Fibroblast of peridontal ligament (primary cell): ENCODE measurements at regions not wholly inside any gene's neighbourhood (a gene's known extent, or its start where the extent isn't known, plus 50 kb on each side); places are given as distances from the start of the nearest gene placed in this dataset.
"Not testable (repeated sequence)": the region's sequence is repeated elsewhere in the genome, so short reads cannot be mapped to it uniquely, and the experiment has no call there.

Source experiments
- DNase-seq: peaks from one replicate; pipeline ENCODE4 v3.0.0-alpha.2; 2010; ENCODE audit errors: extremely low read depth

DNA sequence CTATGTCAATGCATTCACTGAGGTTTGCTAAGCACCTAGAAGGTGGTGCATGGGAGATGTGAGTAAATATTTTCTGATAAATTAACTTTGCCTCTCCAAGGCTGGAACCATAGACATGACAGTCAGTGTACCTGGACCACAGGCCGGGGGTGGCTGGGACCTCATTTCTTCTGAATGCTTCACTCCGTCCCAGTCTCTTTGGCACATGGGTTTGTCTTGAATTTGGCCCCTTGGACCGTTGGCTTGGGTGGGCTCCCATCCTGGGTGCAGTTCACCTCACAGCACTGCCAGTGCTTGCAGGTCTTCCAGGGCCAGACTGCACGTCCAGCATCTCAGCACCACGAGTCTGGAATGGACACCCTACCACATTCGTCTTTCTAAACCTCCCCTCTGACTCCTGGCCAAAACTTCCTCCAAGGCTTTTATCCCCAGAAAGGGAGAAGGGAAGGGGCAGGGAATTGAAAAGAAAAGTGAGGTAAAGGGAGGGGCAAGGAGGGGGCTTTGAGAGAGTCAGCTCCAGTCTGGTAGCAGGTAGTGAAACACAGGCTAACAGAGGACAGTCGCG lies 267.8 kb downstream of the MED10 start:
- no peak for DNase-seq

DNA sequence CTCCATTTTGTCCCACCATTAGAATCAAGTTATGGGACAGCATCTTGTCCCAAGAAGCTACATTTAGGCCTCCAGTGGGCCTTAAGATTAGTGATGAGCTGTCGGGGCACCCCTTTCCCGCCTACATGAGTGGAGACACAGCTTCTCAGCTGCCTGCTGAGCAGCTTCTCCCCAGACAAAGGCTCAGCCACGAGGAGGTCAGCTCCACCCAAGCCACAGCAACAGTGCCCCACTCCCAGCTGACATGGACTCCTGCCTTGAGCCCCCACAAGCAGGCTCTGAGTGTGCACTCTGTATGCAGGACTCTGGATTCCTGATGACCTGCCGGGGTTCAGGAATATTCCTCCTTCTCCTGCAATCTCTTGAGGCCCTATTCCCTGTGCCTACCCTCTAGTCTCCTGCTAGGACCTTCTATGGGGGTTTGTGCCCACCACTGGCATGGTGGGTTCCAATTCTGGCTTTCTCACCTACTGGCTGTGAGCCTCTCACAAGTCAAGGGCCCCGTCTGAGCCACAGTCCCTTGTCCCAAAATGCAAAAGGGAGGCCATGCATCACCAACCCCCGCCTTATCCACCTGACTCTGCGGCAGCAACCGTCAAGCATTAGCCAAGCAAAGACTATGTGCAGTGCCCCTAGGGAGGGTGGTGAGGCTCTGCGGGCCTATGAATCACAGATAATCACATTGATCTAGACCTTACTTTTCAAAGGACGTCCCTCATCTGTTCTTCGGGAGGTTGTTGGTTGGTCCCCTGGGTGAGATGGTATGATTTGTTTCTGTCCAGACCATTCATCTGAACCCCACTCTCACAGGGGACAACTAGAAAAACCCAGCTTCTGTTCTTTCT lies 269.1 kb downstream of the MED10 start:
- no peak for DNase-seq

DNA sequence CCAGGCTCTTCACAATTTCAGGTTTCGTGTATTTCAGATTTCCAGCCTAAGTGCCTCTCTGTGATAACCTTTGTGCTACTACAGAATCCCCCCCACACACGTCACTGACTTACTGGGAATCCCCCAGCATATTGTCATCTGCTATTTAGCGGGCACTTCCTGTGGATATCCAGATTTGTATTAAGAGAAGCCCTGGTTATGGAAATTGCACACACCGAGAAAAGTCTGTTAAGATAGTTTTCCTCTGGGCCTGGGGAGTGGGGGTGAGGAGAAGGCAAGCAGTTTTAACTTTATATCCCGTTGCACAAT lies 269.9 kb downstream of the MED10 start:
- DNase-seq: no peak

DNA sequence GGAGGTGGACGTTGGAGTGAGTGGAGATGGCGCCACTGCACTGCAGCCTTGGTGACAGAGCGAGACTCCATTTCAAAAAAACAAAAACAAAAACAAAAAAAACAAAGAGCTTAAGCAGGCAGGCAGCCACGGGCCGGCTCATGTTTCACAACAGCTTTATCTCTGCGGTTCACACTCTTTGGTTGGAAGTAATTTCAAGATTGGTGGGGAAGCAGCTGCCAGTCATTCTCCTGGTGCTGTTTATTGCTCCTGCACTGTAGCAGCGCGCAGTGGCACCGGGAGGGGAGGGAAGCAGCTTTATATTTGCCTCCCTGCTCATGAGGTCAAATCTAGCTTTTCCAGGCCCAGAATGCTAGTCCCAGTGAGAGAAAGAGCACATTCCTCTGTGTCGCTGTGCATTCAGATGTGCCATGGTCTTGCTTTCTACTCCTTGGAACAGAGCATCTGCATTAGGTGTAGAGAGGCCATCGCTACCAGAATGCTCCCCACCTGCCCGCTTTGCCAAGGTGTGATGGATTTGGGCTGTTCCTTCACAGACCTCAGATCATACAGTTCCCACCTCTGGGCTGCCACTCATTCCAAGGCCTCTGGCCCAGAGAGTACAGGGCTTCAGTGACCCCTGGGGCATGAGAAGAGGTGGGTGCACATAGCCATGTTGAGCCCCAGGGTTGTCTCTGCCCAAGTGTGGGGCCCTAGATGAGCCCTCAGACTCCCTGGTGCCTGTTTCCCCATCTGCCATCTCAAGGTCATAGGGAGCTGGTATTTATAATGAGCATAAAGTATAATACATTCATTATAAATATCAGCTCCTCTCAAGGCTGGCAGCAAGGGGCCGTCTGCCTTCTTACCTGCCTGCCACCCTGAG lies 270.4 kb downstream of the MED10 start:
- no peak for DNase-seq

DNA sequence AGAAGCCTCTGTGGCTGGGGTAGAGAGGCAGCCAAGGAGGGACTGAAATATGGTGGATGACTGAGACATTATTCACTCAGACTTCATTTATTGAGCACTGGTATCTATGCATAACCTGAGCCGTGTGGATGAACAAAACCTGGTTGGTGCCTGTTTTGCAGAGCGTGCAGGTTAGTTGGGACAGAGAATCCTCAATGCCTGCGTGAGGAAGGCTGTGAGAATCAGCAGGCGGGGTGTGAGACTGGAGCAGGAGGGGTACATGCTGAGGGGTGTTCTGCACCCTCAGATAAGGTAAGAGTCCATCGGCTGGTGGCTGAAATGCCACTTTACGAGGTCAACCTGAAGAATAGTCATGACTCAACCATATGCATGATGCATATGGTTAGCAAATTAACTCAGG lies 271.6 kb downstream of the MED10 start:
- DNase-seq: no peak

DNA sequence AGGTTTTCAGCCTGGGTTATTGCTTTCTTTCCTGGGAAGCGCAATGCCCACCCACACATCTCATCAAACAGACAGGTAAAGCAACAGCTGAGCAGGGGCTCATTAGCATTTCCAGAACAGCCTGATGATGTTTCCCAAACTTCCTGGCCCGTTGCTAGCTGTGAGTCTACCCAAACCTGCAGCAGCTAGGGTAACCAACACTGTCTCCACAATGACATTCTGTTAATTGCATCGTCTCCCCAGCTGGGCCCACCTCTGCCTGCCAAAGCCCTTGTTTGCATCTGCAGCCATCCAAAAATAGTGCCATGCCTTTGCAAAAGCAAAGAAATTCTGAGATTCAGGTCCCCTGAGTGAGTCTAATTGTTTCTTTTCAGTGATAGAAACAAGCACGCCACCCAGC lies 273.0 kb downstream of the MED10 start:
- DNase-seq: no peak

DNA sequence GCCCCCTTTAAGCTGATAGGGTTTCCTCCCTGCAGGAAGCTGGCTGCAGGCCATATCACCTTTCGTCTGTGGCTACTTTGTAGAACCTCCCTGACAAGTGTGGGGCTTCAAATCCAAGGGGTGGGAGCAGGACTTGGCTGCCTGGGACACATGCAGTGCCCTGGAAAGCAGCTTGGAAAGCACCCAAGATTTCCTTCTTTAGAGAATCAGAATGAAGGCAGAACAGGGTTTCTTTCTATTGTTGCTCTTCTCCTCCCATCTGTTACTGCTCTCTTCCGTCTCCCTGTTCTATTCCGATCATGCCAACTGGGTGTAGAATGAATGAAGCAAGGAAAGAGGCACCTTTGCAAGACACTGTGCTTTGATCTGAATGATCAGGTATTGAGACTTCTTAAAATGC lies 282.2 kb downstream of the MED10 start:
- DNase-seq: no peak

DNA sequence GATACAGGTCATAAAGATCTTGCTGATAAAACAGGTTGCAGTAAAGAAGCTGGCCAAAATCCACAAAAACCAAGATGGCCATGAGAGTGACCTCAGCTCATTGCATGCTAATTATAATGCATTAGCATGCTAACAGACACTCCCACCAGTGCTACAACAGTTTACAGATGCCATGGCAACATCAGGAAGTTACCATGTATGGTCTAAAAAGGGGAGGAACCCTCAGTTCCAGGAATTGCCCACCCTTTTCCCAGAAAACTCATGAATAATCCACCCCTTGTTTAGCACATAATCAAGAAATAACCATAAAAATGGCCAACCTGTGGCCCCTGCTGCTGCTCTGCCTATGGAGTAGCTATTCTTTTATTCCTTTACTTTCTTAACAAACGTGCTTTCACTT lies 284.2 kb downstream of the MED10 start:
- not testable (repeated sequence) for DNase-seq

DNA sequence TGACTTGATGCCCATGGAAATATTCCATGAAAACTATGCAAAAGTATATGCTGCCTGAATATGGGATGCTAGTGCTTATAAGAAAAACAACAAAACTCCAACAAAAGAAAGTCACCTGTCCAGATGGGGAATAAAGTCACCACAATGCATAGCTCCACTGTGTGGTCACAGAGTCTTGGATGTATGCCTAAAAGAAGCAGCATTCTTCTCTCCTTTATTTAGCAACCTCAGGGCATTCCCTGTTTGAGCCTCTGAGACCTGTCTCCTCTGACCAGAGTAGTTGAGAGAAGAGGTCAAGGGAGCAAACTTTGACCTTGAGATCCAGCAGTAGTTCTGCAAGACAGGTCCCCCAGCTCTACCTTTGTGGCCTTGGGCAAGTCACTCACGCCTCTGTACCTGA lies 287.5 kb downstream of the MED10 start:
- DNase-seq: no peak

DNA sequence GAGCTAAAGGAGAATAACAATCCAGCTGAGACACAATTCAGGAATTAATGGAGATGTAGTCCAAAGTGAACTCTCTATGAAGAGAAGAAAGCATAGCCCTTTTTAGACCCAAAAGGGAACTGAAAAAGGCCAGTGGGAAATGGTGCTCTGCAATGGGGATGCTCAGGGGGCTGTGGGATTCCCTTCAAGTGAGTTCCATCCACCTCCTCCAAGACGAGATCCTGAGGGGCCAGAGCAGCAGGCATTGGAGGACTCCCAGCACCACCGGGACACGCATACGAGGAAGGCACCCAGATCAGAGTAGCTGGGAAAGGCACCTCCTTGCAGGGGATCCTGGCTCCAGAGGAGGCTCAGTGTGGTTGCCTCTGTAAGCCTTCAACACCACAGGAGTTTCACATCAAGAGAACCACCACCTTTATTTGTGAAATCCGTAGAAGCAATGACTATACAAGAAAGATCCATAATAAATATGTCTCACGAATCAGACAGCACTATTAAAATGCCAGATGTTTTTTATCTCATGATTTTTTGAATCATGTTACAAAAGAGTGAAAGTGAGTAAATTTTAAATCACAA lies 288.2 kb downstream of the MED10 start:
- no peak for DNase-seq

DNA sequence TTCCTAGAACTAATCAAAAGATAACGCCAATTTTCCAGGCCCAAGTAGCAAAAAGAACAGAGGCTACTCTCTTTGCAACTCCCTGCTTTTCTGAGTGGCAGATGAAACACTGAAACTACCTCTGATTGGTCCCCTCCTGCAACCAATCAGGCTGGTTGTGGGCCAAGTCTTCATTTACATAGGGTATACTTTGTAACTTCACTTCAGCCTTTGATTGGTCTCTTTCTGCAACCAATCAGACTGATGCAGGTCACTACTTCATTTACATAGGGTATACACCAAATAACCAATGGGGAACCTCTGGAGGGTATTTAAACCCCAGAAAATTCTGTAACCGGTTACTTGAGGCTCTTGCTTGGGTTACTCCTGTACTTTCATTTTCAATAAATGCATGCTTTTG lies 289.6 kb downstream of the MED10 start:
- DNase-seq: no peak

DNA sequence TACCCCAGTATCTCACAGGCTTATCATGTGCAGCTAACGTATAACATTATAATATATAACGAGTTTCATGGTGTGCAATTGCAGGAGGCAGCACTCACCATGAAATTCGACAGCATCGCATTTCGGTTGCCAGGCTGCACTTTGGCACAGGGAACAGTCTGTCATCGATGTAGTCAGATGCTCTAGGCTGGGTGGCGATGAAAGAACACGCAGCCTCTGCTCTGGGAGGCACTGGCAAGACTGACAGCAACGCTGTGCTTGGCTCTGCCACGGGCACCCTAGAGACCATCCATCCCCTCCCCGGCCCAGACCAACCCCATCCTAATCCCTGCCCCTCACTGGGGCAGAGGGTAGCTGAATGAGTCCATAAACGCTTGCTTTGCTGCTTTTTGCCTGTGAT lies 290.8 kb downstream of the MED10 start:
- no peak for DNase-seq

DNA sequence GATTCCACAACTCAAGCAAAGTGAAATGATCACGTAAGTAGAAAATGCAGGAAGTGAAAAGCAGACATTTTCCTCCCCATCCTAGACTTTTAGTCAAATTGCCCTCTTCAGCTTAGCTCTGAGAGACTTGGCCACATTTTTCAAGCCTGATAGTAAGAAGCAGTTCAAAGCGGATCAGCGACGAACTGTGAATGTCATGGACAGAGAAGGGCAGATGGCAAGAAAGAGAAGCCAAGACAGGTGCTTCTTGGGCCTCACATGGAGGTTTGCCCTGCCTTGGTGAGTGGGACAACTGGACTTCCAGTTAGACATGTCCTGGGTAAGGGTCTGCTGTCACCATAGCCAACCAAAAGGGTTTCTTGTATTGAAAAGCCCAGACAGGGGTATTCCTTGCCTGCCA lies 291.5 kb downstream of the MED10 start:
- no peak for DNase-seq

DNA sequence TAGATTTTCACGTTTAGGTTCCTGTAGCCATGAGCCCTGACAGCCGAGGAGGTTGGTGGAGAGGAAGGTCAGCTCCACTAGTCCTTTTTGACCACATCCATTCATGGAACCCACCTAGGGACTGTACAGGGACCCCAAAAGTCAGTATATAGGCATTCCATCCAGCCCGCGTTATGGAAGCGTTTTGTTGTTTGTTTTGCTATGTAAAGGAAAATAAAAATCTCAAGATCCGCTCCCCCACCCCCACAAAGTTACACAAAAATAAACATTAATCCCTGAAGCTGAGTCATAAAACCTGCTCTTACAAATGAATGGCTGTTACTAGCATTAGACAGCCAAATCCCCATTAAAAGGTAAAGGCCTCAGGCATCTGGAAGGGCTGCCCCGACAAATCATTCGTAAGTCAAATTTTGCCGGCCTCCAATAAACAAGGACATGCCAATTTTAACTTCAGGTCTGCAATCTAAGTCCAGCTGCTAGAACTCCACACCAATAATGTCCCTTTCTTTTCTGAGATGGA lies 292.9 kb downstream of the MED10 start:
- no peak for DNase-seq

DNA sequence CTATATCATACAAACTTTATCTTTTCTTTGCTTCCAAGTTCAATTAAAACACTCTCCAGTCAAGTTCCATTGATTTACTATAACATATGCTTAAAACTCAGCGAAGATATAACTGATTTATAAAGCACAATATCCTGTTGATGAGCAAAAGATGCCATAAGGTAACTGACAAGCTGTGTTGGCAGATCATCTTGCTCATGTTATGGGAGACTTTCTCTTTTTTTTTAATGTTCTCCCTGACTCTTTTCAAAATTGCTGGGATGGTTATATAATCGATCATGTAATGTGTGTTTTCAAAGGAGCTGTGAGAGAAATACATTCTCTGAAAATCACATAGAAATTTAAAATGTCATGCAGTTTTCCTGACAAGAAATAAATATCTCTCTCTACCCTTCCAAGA lies 293.5 kb downstream of the MED10 start:
- no peak for DNase-seq

DNA sequence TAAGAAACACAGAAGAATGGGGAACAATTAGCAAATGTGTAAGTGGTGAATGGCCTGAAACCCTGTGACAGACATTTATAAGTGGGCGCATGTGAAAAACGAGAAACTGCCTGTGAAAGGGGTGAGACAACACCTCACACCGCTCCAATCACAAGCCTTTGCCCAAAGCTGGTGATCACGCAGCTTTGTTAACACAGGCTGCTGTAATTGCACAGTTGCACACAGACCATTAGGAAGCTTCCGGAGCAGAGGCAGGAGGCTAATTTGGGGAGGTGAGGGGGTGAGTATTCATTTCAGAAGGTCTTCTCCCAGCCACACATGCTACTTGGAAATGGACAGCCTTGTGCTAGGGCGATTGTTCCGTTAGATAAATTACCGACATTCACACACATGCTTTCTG lies 294.0 kb downstream of the MED10 start:
- DNase-seq: no peak

DNA sequence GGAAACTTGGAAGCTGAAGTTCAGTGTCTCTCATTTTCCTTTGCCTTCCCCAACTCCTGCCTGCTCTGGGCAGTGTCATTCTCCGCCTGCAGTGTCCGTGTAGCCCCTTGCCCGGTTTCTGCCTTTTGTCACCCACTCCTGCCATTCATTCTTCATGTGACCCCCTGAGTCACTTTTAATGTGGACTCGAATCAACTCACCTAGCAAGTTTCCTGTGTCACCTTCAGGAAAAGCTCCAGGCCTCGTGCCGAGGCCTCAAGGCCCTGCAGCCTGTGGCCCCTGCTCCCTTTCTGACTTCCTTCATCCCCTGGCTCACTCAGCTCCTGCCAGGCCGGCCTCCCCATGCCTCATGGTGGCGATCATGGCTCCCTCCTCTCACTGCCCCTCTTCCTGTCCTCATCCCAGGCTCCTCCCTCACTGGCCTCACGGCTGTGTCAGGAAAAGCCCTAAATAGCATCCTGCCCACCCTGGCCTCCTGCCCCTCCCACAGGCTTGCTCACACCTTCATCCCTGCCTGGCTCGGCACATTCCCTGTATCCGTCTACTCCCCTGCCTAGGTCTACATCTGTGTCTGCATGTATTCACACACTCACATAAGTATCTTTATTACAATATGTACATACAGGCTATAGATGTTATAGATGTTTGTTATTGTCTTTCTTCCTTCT lies 294.9 kb downstream of the MED10 start:
- no peak for DNase-seq

DNA sequence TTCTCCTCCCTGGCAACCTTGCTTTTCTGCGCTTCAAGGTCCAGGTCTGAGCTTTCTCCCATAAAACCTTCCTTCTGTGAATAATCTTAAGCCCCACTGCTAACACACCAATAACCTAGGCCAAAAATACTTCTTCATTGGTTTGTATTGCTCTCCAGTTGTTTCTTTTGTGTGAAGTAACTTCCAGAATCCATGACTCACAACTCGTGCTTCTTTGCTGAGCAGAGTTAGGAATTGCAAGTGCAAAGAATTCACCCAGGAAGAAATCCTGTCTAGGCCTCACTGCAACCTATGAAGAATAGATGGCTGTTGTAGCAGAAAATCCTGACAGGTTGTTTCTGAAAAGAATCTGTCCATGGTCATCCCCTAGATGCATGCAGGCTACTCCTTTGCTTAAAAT lies 295.7 kb downstream of the MED10 start:
- no peak for DNase-seq

DNA sequence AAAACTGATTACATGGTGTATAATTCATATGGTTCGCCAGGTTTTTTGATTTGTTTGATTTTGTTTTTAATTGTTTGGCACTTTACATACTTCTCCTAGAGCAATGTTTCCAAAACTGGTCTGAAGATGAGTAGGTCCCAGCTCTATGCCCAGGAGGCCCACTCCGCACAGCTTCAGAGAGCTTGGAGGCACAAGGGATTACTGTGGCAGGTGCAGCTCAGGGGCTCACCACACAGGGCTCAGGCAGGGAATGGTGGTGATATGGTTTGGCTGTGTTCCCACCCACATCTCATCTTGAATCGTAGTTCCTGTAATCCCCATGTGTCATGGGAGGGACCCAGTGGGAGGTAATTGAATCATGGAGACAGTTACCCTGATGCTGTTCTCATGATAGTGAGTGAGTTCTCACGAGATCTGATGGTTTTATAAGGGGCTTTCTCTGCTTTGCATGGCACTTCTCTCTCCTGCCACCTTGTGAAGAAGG lies 296.6 kb downstream of the MED10 start:
- no peak for DNase-seq

DNA sequence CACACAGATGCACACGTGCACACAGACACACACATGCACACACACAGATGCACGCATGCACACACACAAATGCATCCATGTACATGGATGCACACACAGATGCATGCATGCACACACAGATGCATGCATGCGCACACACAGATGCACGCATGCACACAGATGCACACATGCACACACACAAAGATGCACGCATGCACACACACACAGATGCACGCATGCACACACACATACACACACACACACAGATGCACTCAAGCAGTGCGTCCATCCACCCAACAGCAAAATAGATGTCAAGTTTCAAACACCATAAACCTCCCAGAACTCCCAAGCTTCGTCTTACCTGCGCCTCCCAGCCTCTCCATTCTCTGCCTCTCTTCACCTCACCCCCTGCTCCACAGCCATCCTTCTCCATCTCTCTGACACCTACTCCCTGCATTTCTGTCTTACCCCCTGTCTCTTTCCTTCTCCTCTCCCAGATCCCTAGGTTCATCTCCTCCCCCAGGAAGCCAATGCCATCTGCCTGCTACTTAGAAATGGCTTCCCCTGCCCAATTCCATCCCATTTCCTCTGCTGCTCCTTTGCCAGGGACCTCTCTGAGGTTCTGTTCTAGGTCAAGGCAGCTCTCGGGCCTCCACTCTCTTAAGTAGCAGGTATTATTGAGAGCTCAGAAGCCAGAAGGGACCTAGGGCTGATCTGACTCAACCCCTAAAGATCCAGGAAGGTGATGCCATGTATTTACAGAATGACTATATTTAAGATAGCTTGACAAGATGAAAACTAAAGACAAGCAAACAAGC lies 297.2 kb downstream of the MED10 start:
- DNase-seq: no peak

DNA sequence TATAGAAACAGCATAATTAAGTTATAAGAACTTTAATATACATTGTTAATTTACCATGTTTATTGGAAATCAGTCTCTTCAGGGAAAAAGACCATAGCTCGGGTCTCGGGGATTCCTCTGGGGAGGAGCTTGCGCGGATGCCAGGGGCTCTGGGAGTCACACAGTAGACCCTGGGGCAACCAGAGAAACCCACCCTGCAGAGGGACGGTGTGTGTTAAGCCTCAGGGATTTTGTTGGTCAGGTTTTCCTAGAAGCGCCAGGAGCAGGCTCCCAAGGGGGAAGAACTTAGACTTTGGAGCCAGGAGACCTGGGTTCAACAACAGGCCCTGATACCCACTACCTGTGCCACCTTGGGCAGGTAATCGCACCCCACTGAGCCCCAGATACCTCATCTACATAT lies 297.9 kb downstream of the MED10 start:
- DNase-seq: no peak
